ENCODE measurements at regions not wholly inside any gene's neighbourhood (a gene's known extent, or its start where the extent isn't known, plus 50 kb on each side); places are given as distances from the start of the nearest gene placed in this dataset.

GRCh38 chr5:152188251-152188650, 216.8 kb downstream of the NMUR2 start:
- TF ChIP-seq POLR2AphosphoS5 (IDR thresholded peaks at IDR 0.05; ENCODE audit: low read depth, low read length) (no peak), POLR2A (IDR thresholded peaks at IDR 0.05; ENCODE audit: low read depth, low read length) (no peak), TAF1 (IDR thresholded peaks at IDR 0.05; ENCODE audit: low read depth, low read length) (no peak)
